GM18951 (cell line): ENCODE measurements at regions not wholly inside any gene's neighbourhood (a gene's known extent, or its start where the extent isn't known, plus 50 kb on each side); places are given as distances from the start of the nearest gene placed in this dataset.

Experiments used
- POLR2A ChIP-seq: IDR thresholded peaks from 4 replicates; pipeline ENCODE4 v1.6.1; 2011; ENCODE audit warnings: mild to moderate bottlenecking; ENCODE audit not compliant: insufficient read length, insufficient read depth; ENCODE audit errors: extremely low read depth
- in situ Hi-C: fragments of 300-500 bp; cut with MboI; formaldehyde crosslinking; loops from one replicate; pipeline ENCODE4 v1.12.0; 2022; ENCODE audit warnings: low sequenced_read_pairs, mixed read lengths, inconsistent platforms; ENCODE audit not compliant: unreplicated experiment

- in situ Hi-C loops, result no loop called here
- TF ChIP-seq POLR2A, result no peak
Measured at GRCh38 chrX:39398215-39398962, 597.1 kb downstream of the MID1IP1 start.

GRCh38 chrX:39398963-39399261 lies 597.7 kb downstream of the MID1IP1 start:
- no peak for TF ChIP-seq POLR2A
- in situ Hi-C loops, result no loop called here

GRCh38 chrX:39399387-39399786 lies 598.1 kb downstream of the MID1IP1 start:
- no peak for TF ChIP-seq POLR2A
- in situ Hi-C loops, result no loop called here

GRCh38 chrX:39401483-39402110 lies 600.3 kb downstream of the MID1IP1 start:
- in situ Hi-C loops, result no loop called here
- TF ChIP-seq POLR2A, result no peak

GRCh38 chrX:39402158-39402557 lies 600.9 kb downstream of the MID1IP1 start:
- in situ Hi-C loops, result no loop called here
- no peak for TF ChIP-seq POLR2A

GRCh38 chrX:39406799-39407198 lies 605.5 kb downstream of the MID1IP1 start:
- in situ Hi-C loops, result no loop called here

GRCh38 chrX:39409246-39409917 lies 608.1 kb downstream of the MID1IP1 start:
- TF ChIP-seq POLR2A, result no peak
- in situ Hi-C loops, result no loop called here

More at GRCh38 chrX:39406799-39407198, 605.5 kb downstream of the MID1IP1 start:
- TF ChIP-seq POLR2A, result no peak

- in situ Hi-C loops, result no loop called here
- no peak for TF ChIP-seq POLR2A
Measured at GRCh38 chrX:39414290-39414854, 613.1 kb downstream of the MID1IP1 start.

- no peak for TF ChIP-seq POLR2A
- in situ Hi-C loops, result no loop called here
Measured at GRCh38 chrX:39416547-39417260, 615.4 kb downstream of the MID1IP1 start.

GRCh38 chrX:39418254-39418704 lies 617.0 kb downstream of the MID1IP1 start:
- no peak for TF ChIP-seq POLR2A
- in situ Hi-C loops, result no loop called here

GRCh38 chrX:39418731-39419638 lies 617.7 kb downstream of the MID1IP1 start:
- no peak for TF ChIP-seq POLR2A
- in situ Hi-C loops, result no loop called here

- in situ Hi-C loops, result no loop called here
- no peak for TF ChIP-seq POLR2A
Measured at GRCh38 chrX:39421006-39421405, 619.7 kb downstream of the MID1IP1 start.
